ENCODE measurements at regions not wholly inside any gene's neighbourhood (a gene's known extent, or its start where the extent isn't known, plus 50 kb on each side); places are given as distances from the start of the nearest gene placed in this dataset.

GRCh38 chr5:74333430-74333829 lies 307.1 kb downstream of the ENC1 start:
- H3K4me3 ChIP-seq (ENCODE audit: low read depth in 1 of 2, low read length in 2 of 2): no peak overlapping the region
- H3K4me1 ChIP-seq (ENCODE audit: insufficient read depth, low read length): peaks cover 10% of the 10 kb centered on the region
- no peaks in the 10 kb centered on the region for H3K27me3 ChIP-seq (ENCODE audit: control insufficient read depth in 1 of 2, insufficient read depth in 2 of 2, low read length in 2 of 2)
- H3K27ac ChIP-seq (ENCODE audit: low read depth, low read length): no peak overlapping the region
- H3K9ac ChIP-seq (ENCODE audit: low read length): no peak overlapping the region
- H3K36me3 ChIP-seq (ENCODE audit: insufficient read depth, low read length): no peaks in the 10 kb centered on the region
- H3K9me3 ChIP-seq (ENCODE audit: low read length): no peaks in the 10 kb centered on the region

GRCh38 chr5:74332682-74333081 lies 307.8 kb downstream of the ENC1 start:
- Histone ChIP-seq H3K36me3 (ENCODE audit: insufficient read depth, low read length) (no peaks in the 10 kb centered on the region), H3K9ac (ENCODE audit: low read length) (no peak overlapping the region), H3K27ac (ENCODE audit: low read depth, low read length) (no peak overlapping the region), H3K9me3 (ENCODE audit: low read length) (no peaks in the 10 kb centered on the region), H3K4me3 (ENCODE audit: low read depth in 1 of 2, low read length in 2 of 2) (no peak overlapping the region), H3K4me1 (ENCODE audit: insufficient read depth, low read length) (peaks cover 6% of the 10 kb centered on the region), H3K27me3 (ENCODE audit: control insufficient read depth in 1 of 2, insufficient read depth in 2 of 2, low read length in 2 of 2) (no peaks in the 10 kb centered on the region)

GRCh38 chr5:74332006-74332405 lies 308.5 kb downstream of the ENC1 start:
- no peak overlapping the region for H3K4me3 ChIP-seq (ENCODE audit: low read depth in 1 of 2, low read length in 2 of 2)
- peaks cover 8% of the 10 kb centered on the region for H3K4me1 ChIP-seq (ENCODE audit: insufficient read depth, low read length)
- H3K27me3 ChIP-seq (ENCODE audit: control insufficient read depth in 1 of 2, insufficient read depth in 2 of 2, low read length in 2 of 2): no peaks in the 10 kb centered on the region
- no peaks in the 10 kb centered on the region for H3K9me3 ChIP-seq (ENCODE audit: low read length)
- no peaks in the 10 kb centered on the region for H3K36me3 ChIP-seq (ENCODE audit: insufficient read depth, low read length)
- no peak overlapping the region for H3K27ac ChIP-seq (ENCODE audit: low read depth, low read length)
- no peak overlapping the region for H3K9ac ChIP-seq (ENCODE audit: low read length)

- Histone ChIP-seq H3K9ac (ENCODE audit: low read length) (no peak overlapping the region), H3K27ac (ENCODE audit: low read depth, low read length) (no peak overlapping the region), H3K4me3 (ENCODE audit: low read depth in 1 of 2, low read length in 2 of 2) (no peak overlapping the region), H3K4me1 (ENCODE audit: insufficient read depth, low read length) (peaks cover 9% of the 10 kb centered on the region), H3K9me3 (ENCODE audit: low read length) (no peaks in the 10 kb centered on the region), H3K36me3 (ENCODE audit: insufficient read depth, low read length) (no peaks in the 10 kb centered on the region), H3K27me3 (ENCODE audit: control insufficient read depth in 1 of 2, insufficient read depth in 2 of 2, low read length in 2 of 2) (no peaks in the 10 kb centered on the region)
Observed at GRCh38 chr5:74328221-74328630, 312.3 kb downstream of the ENC1 start.

GRCh38 chr5:74327339-74327685 lies 313.2 kb downstream of the ENC1 start:
- no peak overlapping the region for H3K9ac ChIP-seq (ENCODE audit: low read length)
- H3K9me3 ChIP-seq (ENCODE audit: low read length): no peaks in the 10 kb centered on the region
- H3K27me3 ChIP-seq (ENCODE audit: control insufficient read depth in 1 of 2, insufficient read depth in 2 of 2, low read length in 2 of 2): no peaks in the 10 kb centered on the region
- peaks cover 9% of the 10 kb centered on the region for H3K4me1 ChIP-seq (ENCODE audit: insufficient read depth, low read length)
- H3K36me3 ChIP-seq (ENCODE audit: insufficient read depth, low read length): no peaks in the 10 kb centered on the region
- H3K27ac ChIP-seq (ENCODE audit: low read depth, low read length): no peak overlapping the region
- no peak overlapping the region for H3K4me3 ChIP-seq (ENCODE audit: low read depth in 1 of 2, low read length in 2 of 2)

GRCh38 chr5:74326571-74327338 lies 313.8 kb downstream of the ENC1 start:
- H3K4me1 ChIP-seq (ENCODE audit: insufficient read depth, low read length): peaks cover 9% of the 10 kb centered on the region

GRCh38 chr5:74325866-74326265 lies 314.7 kb downstream of the ENC1 start:
- no peaks in the 10 kb centered on the region for H3K9me3 ChIP-seq (ENCODE audit: low read length)
- H3K9ac ChIP-seq (ENCODE audit: low read length): no peak overlapping the region
- no peak overlapping the region for H3K4me3 ChIP-seq (ENCODE audit: low read depth in 1 of 2, low read length in 2 of 2)
- H3K36me3 ChIP-seq (ENCODE audit: insufficient read depth, low read length): no peaks in the 10 kb centered on the region
- H3K27me3 ChIP-seq (ENCODE audit: control insufficient read depth in 1 of 2, insufficient read depth in 2 of 2, low read length in 2 of 2): no peaks in the 10 kb centered on the region
- H3K4me1 ChIP-seq (ENCODE audit: insufficient read depth, low read length): peaks cover 9% of the 10 kb centered on the region
- H3K27ac ChIP-seq (ENCODE audit: low read depth, low read length): no peak overlapping the region

More at GRCh38 chr5:74326571-74327338, 313.8 kb downstream of the ENC1 start:
- Histone ChIP-seq H3K4me3 (ENCODE audit: low read depth in 1 of 2, low read length in 2 of 2) (no peak overlapping the region), H3K9me3 (ENCODE audit: low read length) (no peaks in the 10 kb centered on the region), H3K9ac (ENCODE audit: low read length) (no peak overlapping the region), H3K27me3 (ENCODE audit: control insufficient read depth in 1 of 2, insufficient read depth in 2 of 2, low read length in 2 of 2) (no peaks in the 10 kb centered on the region), H3K27ac (ENCODE audit: low read depth, low read length) (no peak overlapping the region), H3K36me3 (ENCODE audit: insufficient read depth, low read length) (no peaks in the 10 kb centered on the region)

- Histone ChIP-seq H3K27me3 (ENCODE audit: control insufficient read depth in 1 of 2, insufficient read depth in 2 of 2, low read length in 2 of 2) (no peaks in the 10 kb centered on the region), H3K36me3 (ENCODE audit: insufficient read depth, low read length) (no peaks in the 10 kb centered on the region), H3K9ac (ENCODE audit: low read length) (no peak overlapping the region), H3K27ac (ENCODE audit: low read depth, low read length) (no peak overlapping the region), H3K9me3 (ENCODE audit: low read length) (no peaks in the 10 kb centered on the region), H3K4me1 (ENCODE audit: insufficient read depth, low read length) (peaks cover 9% of the 10 kb centered on the region), H3K4me3 (ENCODE audit: low read depth in 1 of 2, low read length in 2 of 2) (no peak overlapping the region)
Observed at GRCh38 chr5:74324556-74324955, 316.0 kb downstream of the ENC1 start.

GRCh38 chr5:74322944-74323343 lies 317.6 kb downstream of the ENC1 start:
- H3K4me3 ChIP-seq (ENCODE audit: low read depth in 1 of 2, low read length in 2 of 2): no peak overlapping the region
- no peaks in the 10 kb centered on the region for H3K36me3 ChIP-seq (ENCODE audit: insufficient read depth, low read length)
- peaks cover 9% of the 10 kb centered on the region for H3K4me1 ChIP-seq (ENCODE audit: insufficient read depth, low read length)

GRCh38 chr5:74322191-74322590 lies 318.3 kb downstream of the ENC1 start:
- Histone ChIP-seq H3K9ac (ENCODE audit: low read length) (no peak overlapping the region), H3K4me1 (ENCODE audit: insufficient read depth, low read length) (peaks cover 7% of the 10 kb centered on the region), H3K27ac (ENCODE audit: low read depth, low read length) (no peak overlapping the region), H3K9me3 (ENCODE audit: low read length) (no peaks in the 10 kb centered on the region), H3K27me3 (ENCODE audit: control insufficient read depth in 1 of 2, insufficient read depth in 2 of 2, low read length in 2 of 2) (no peaks in the 10 kb centered on the region), H3K4me3 (ENCODE audit: low read depth in 1 of 2, low read length in 2 of 2) (no peak overlapping the region), H3K36me3 (ENCODE audit: insufficient read depth, low read length) (no peaks in the 10 kb centered on the region)

More at GRCh38 chr5:74322944-74323343, 317.6 kb downstream of the ENC1 start:
- no peaks in the 10 kb centered on the region for H3K9me3 ChIP-seq (ENCODE audit: low read length)
- H3K27ac ChIP-seq (ENCODE audit: low read depth, low read length): no peak overlapping the region
- H3K27me3 ChIP-seq (ENCODE audit: control insufficient read depth in 1 of 2, insufficient read depth in 2 of 2, low read length in 2 of 2): no peaks in the 10 kb centered on the region
- no peak overlapping the region for H3K9ac ChIP-seq (ENCODE audit: low read length)

- Histone ChIP-seq H3K9me3 (ENCODE audit: low read length) (no peaks in the 10 kb centered on the region), H3K4me3 (ENCODE audit: low read depth in 1 of 2, low read length in 2 of 2) (no peak overlapping the region), H3K9ac (ENCODE audit: low read length) (no peak overlapping the region), H3K4me1 (ENCODE audit: insufficient read depth, low read length) (no peaks in the 10 kb centered on the region), H3K27ac (ENCODE audit: low read depth, low read length) (no peak overlapping the region), H3K36me3 (ENCODE audit: insufficient read depth, low read length) (no peaks in the 10 kb centered on the region), H3K27me3 (ENCODE audit: control insufficient read depth in 1 of 2, insufficient read depth in 2 of 2, low read length in 2 of 2) (no peaks in the 10 kb centered on the region)
Observed at GRCh38 chr5:74321326-74321725, 319.2 kb downstream of the ENC1 start.

- no peak overlapping the region for H3K27ac ChIP-seq (ENCODE audit: low read depth, low read length)
- H3K9me3 ChIP-seq (ENCODE audit: low read length): no peaks in the 10 kb centered on the region
- H3K27me3 ChIP-seq (ENCODE audit: control insufficient read depth in 1 of 2, insufficient read depth in 2 of 2, low read length in 2 of 2): no peaks in the 10 kb centered on the region
- H3K4me3 ChIP-seq (ENCODE audit: low read depth in 1 of 2, low read length in 2 of 2): no peak overlapping the region
- H3K4me1 ChIP-seq (ENCODE audit: insufficient read depth, low read length): no peaks in the 10 kb centered on the region
- H3K9ac ChIP-seq (ENCODE audit: low read length): no peak overlapping the region
- no peaks in the 10 kb centered on the region for H3K36me3 ChIP-seq (ENCODE audit: insufficient read depth, low read length)
Observed at GRCh38 chr5:74320526-74320925, 320.0 kb downstream of the ENC1 start.
